Heart right ventricle (tissue), 16 donors: ENCODE measurements at regions not wholly inside any gene's neighbourhood (a gene's known extent, or its start where the extent isn't known, plus 50 kb on each side); places are given as distances from the start of the nearest gene placed in this dataset.

Source experiments
- ATAC-seq, 8 donors: fragments of 200-7000 bp; cut with Tn5 transposase; one replicate each; pipeline ENCODE4 v1.9.1; 2020; ENCODE audit warnings: mild to moderate bottlenecking in 8 of 8, moderate library complexity in 8 of 8, moderate number of reproducible peaks in 1 of 8
- DNase-seq, 2 donors: peaks; one replicate each; pipeline ENCODE4 v3.0.0-alpha.2; 2020
- H3K27ac ChIP-seq, 10 donors: fragments of 200-600 bp; sonication (generic) in 2 of 10; one replicate each; pipeline versions ENCODE4 v1.5.0 to v1.8.0; 2020 to 2022; ENCODE audit warnings: mild to moderate bottlenecking in 3 of 10
- H3K27me3 ChIP-seq, 7 donors: fragments of 200-600 bp; one replicate each; pipeline ENCODE4 v1.8.0; 2021 to 2022; ENCODE audit warnings: mild to moderate bottlenecking in 2 of 7
- H3K36me3 ChIP-seq, 9 donors: fragments of 200-600 bp; sonication (generic) in 1 of 9; one replicate each; pipeline versions ENCODE4 v1.5.0 to v1.8.0; 2020 to 2022; ENCODE audit warnings: mild to moderate bottlenecking in 2 of 9
- H3K4me1 ChIP-seq, 9 donors: fragments of 200-600 bp; sonication (generic) in 1 of 9; one replicate each; pipeline versions ENCODE4 v1.5.0 to v1.8.0; 2020 to 2022; ENCODE audit warnings: mild to moderate bottlenecking in 4 of 9
- H3K4me3 ChIP-seq, 10 donors: fragments of 200-600 bp; sonication (generic) in 2 of 10; one replicate each; pipeline versions ENCODE4 v1.5.0 to v1.8.0; 2020 to 2022; ENCODE audit warnings: mild to moderate bottlenecking in 7 of 10, moderate library complexity in 2 of 10
- H3K9me3 ChIP-seq, 11 donors: fragments of 200-600 bp in 10 of 11; sonication (generic) in 2 of 11; one replicate each; pipeline versions ENCODE4 v1.5.0 to v1.8.0; 2013 to 2022; ENCODE audit warnings: mild to moderate bottlenecking in 2 of 11, control low read depth in 1 of 11, moderate library complexity in 1 of 11
- WGBS, 2 donors: extraction: QIAGEN DNeasy Blood & Tissue Kit; methylation state at CpG; one replicate each; pipeline ENCODE4 v1.1.7; 2013; ENCODE audit warnings: inconsistent platforms in 1 of 2; 5-methylcytosine and 5-hydroxymethylcytosine counted together
- intact Hi-C, 10 donors: fragments of 100-400 bp; cut with DNase I; formaldehyde crosslinking; loops; one replicate each; pipeline versions ENCODE4 v1.11.1 to v1.14.2; 2022
- TF ChIP-seq, protein P1 (sequence below), 9 donors: fragments of 200-600 bp; sonication (generic) in 2 of 9; IDR thresholded peaks; one replicate each; pipeline versions ENCODE4 v1.5.0 to v1.8.0; 2021 to 2022; ENCODE audit warnings: antibody characterized with exemption in 9 of 9, mild to moderate bottlenecking in 5 of 9, moderate library complexity in 1 of 9
- donor health status: Arrhythmogenic right ventricular cardiomyopathy.
- donor health status: ischemic (EF 13 %, LVEDD 7.1; RV severe dilation, severe dysfunction).
- donor health status: healthy with polysubstance abuse.
- donor health status: DM: no; HTN: yes; CAD: no.
- donor health status: DM: no; HTN: no; CAD: no.
- donor health status: ischemic (EF 25% LVEDD 6.9; RV normal size, moderate dysfunction).
- donor health status: ischemic (EF 25% LVEDD 5.7; RV mildly dilated, moderate dysfunction).
- donor health status: healthy.
- donor health status: DM: yes; HTN: yes; CAD: no.
- donor health status: Ischemic cardiomyopathy.
- donor health status: ischemic (EF 35%, LVEDD 5.7; RV mildly dilated, moderate dysfunction).
- donor health status: nonischemic (EF 11% LVEDD 7.7; RV severe dilation, severe dysfunction).
- donor health status: DM: yes; HTN: yes; CAD: no.
- donor health status: PGD.
- donor health status: ischemic (EF 29% LVEDD 5.4; RV normal size, mild dysfunction).
- donor health status: nonischemic (EF 23%, LVEDD 6.1; RV moderate dilation, normal function).

DNA sequence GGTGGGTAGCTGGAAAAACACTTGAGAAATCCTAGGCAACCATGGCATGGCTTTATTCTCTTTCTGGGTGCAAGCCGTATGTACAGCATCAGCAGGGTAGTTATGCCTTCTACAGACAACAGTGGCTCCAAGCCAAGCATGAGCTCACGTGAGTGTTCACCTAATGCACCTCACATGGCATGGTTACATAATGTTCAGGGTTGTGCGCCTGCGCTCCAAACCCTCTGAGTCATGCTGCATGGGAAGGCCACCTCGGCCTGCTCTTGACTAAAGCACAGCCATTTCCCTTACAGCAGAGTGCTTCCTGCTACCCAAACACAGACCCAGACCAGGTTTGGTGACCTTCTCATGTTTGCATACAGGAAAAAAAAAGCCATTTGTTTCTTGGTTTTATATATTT lies 96.2 kb downstream of the VIP start:
- TF ChIP-seq, protein P1, sequence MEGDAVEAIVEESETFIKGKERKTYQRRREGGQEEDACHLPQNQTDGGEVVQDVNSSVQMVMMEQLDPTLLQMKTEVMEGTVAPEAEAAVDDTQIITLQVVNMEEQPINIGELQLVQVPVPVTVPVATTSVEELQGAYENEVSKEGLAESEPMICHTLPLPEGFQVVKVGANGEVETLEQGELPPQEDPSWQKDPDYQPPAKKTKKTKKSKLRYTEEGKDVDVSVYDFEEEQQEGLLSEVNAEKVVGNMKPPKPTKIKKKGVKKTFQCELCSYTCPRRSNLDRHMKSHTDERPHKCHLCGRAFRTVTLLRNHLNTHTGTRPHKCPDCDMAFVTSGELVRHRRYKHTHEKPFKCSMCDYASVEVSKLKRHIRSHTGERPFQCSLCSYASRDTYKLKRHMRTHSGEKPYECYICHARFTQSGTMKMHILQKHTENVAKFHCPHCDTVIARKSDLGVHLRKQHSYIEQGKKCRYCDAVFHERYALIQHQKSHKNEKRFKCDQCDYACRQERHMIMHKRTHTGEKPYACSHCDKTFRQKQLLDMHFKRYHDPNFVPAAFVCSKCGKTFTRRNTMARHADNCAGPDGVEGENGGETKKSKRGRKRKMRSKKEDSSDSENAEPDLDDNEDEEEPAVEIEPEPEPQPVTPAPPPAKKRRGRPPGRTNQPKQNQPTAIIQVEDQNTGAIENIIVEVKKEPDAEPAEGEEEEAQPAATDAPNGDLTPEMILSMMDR (IDR thresholded peaks at IDR 0.05): no peak
- H3K9me3 ChIP-seq: no peaks in the 10 kb centered on the region
- H3K36me3 ChIP-seq: no peaks in the 10 kb centered on the region
- no peak overlapping the region for H3K4me3 ChIP-seq
- no peak for DNase-seq
- H3K4me1 ChIP-seq: no peaks in the 10 kb centered on the region
- no peak for ATAC-seq
- peaks cover 0 to 4% (median 0%) of the 10 kb centered on the region in 7 donors for H3K27me3 ChIP-seq
- no peak overlapping the region for H3K27ac ChIP-seq
- intact Hi-C loops: no loop called here
- 85 to 93% methylated on average over 5 of the region's 5 CpGs for WGBS, 2 donors

DNA sequence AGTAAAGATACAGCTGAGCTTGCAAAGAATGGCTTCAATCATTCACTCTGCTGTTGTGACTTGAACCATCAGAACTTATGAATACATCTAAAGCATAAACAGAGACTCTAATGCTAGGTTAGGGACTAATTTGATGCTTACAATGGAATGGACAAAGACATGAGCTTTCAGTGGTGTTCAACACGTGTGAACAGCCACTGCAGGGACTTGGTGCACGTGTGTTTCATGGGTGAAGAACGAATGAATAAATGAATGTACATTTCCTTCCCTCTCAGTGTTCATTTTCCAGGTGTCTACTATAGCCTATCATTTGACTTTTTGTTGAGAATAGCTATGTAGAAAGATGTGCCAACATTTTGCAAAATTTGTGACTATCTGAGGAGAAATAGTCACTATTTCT lies 98.3 kb downstream of the VIP start:
- peaks cover 0 to 4% (median 0%) of the 10 kb centered on the region in 7 donors for H3K27me3 ChIP-seq
- H3K4me3 ChIP-seq: no peak overlapping the region
- no peaks in the 10 kb centered on the region for H3K9me3 ChIP-seq
- no peak for DNase-seq
- H3K4me1 ChIP-seq: no peaks in the 10 kb centered on the region
- WGBS, 2 donors: 71 to 73% methylated on average over 3 of the region's 3 CpGs
- no peak overlapping the region for H3K27ac ChIP-seq
- no peaks in the 10 kb centered on the region for H3K36me3 ChIP-seq
- no peak for ATAC-seq
- intact Hi-C loops: no loop called here
- TF ChIP-seq, protein P1 (IDR thresholded peaks at IDR 0.05): no peak

DNA sequence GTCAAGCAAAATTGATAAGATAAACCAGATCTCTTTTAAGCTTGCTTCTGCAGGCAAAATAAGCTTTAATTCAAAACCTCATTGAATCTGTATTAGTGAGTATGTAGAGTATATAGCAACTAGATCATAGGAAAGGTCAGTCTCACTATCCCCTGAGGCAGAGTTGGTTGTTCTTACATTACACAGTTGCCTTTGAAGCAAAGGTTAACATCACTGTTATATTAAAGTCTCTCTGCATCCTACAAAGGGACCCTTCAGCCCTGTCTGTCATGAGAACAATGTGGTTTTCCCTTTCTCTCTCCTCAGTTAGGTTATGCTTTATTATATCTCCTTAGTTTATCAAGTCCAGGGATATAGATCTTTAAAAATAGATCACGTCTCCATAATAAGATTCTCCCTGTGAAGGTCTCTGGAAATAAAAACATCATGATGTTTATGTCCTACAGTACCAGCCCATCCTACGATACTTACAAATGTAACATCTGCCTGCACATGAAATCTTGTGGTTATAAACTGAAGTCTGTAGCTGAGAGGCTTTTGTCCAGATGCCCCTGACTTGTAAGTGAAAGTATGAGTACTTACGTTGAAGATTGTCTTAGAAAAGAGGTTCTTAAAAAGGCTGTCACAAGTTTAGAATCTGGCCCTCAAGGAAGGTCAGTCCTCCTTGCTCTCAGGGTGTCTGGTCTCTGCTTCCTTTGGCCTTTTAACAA lies 103.6 kb downstream of the VIP start:
- peaks cover 0 to 7% (median 2%) of the 10 kb centered on the region in 7 donors for H3K27me3 ChIP-seq
- TF ChIP-seq, protein P1 (IDR thresholded peaks at IDR 0.05): no peak
- DNase-seq: no peak
- H3K9me3 ChIP-seq: no peaks in the 10 kb centered on the region
- no peak overlapping the region for H3K4me3 ChIP-seq
- 84 to 85% methylated on average over 3 of the region's 3 CpGs for WGBS, 2 donors
- H3K27ac ChIP-seq: no peak overlapping the region
- no peaks in the 10 kb centered on the region for H3K4me1 ChIP-seq
- intact Hi-C loops: no loop called here
- H3K36me3 ChIP-seq: no peaks in the 10 kb centered on the region
- ATAC-seq: no peak

DNA sequence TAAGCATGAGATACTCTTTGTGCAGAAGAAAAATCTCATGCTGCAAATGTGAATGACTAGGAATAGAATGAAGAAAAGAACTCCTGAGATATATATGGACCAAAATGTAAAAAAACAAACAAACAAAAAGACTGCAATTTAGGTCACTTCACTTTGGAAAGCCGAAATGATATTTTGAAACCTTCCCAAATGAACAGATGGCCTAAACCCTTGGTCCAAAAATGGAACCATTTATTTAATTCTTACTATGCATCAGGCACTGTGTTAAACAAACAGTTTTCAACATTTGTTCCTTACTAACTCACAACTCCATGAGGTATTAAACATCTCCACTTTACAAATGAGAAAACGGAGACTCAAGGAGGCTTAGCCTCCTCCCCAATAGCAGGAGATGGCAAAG lies 107.5 kb downstream of the VIP start:
- 59 to 62% methylated on average over 2 of the region's 2 CpGs for WGBS, 2 donors
- TF ChIP-seq, protein P1 (IDR thresholded peaks at IDR 0.05): no peak
- intact Hi-C loops: no loop called here
- H3K9me3 ChIP-seq: no peaks in the 10 kb centered on the region
- no peak overlapping the region for H3K4me3 ChIP-seq
- no peak overlapping the region for H3K27ac ChIP-seq
- DNase-seq: no peak
- H3K4me1 ChIP-seq: no peaks in the 10 kb centered on the region
- no peaks in the 10 kb centered on the region for H3K36me3 ChIP-seq
- peaks cover 0 to 7% (median 4%) of the 10 kb centered on the region in 7 donors for H3K27me3 ChIP-seq
- no peak for ATAC-seq
